IMR-90 (cell line): ENCODE measurements at regions not wholly inside any gene's neighbourhood (a gene's known extent, or its start where the extent isn't known, plus 50 kb on each side); places are given as distances from the start of the nearest gene placed in this dataset.

Experiments
- CTCF ChIP-seq: conservative IDR thresholded peaks from 2 replicates; pipeline ENCODE4 v1.5.1; 2012; ENCODE audit warnings: mild to moderate bottlenecking, low read depth, low read length, improper control_type of control experiment
- MAFK ChIP-seq: IDR thresholded peaks from 2 replicates; pipeline ENCODE4 v1.6.1; 2012; ENCODE audit warnings: low read depth, low read length, improper control_type of control experiment
- POLR2A ChIP-seq: IDR thresholded peaks from 2 replicates; pipeline ENCODE4 v1.6.1; 2012; ENCODE audit warnings: mild to moderate bottlenecking, low read depth, low read length
- SMC3 ChIP-seq: fragments of 150-350 bp; IDR thresholded peaks from 2 replicates; pipeline ENCODE4 v1.6.1; 2016; ENCODE audit warnings: low read depth, mild to moderate bottlenecking, antibody characterized with exemption, low read length, moderate library complexity

DNA sequence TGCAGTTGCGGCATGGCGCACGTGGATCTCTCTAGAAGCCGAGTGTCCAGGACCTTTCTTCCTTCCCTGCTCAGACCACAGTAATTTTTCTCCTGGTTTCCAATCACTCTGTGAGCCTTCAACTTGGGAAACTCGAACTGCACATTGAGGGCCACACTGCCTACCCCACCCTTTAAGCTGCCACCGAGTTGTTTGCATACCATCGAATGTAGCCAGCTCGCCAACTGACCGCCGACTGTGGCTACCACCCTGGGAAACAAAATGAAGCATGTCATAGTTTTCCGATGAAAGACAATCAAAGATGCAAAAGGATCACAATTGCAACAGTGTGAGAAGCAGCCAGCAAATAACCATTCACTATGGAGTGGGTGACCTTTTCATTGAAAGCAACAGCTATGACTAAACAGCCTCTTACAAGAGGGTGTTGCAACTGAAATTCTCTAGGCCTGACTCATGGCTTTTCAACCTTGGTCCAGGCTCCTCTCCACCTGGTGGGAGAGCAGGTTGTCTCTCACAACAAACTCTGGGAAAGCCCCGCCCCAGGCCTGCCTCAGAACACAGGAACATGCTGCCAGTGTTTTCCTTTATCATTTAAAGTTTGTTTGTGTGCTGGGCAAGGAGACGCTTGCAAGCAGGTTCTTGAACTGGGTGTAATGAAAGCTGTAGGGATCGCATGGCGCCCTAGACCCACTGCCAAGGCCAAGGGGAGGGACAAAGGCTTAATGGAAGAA, 141.7 kb upstream of the SERP2 start:
- TF ChIP-seq CTCF (no peak), POLR2A (no peak), SMC3 (no peak), MAFK (peak; percentile 21; the same call in 1 of the 2 replicates)
